Thyroid gland (tissue), 4 donors: ENCODE measurements at regions not wholly inside any gene's neighbourhood (a gene's known extent, or its start where the extent isn't known, plus 50 kb on each side); places are given as distances from the start of the nearest gene placed in this dataset.

Experiments used
- POLR2A ChIP-seq, 2 donors: fragments of 450-650 bp; IDR thresholded peaks; one replicate each; pipeline ENCODE4 v1.6.1; 2017; ENCODE audit warnings: antibody characterized with exemption in 2 of 2, mild to moderate bottlenecking in 2 of 2, moderate library complexity in 1 of 2
- TF ChIP-seq, protein P1 (sequence below), 6 experiments: fragments of 200-600 bp in 3 of 6; fragments of 450-650 bp in 3 of 6; sonication (generic) in 3 of 6; IDR thresholded peaks; one replicate each; pipeline ENCODE4 v1.5.1; 2016 to 2019; ENCODE audit warnings: antibody characterized with exemption in 6 of 6, mild to moderate bottlenecking in 2 of 6, inconsistent platforms in 1 of 6, moderate library complexity in 1 of 6

DNA sequence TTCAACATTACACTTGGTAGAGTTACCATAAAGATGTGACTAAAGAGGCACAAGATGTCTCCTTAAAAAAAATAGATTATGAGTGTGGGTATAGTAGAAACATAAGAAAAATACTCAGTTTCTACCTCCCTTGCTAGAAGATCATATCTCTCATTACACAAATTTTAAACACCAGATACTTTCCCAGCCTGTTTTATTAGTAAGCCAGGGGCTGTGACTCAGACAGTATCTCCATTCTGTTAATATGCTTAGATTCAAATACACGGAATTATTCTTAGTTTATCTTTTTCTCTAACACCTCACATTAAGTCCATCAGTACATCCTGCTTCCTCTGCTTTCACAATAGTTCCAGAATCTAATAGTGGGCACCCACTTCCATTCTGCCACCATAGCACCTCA lies 561.8 kb upstream of the ADAMTS5 start:
- TF ChIP-seq POLR2A (IDR thresholded peaks at IDR 0.05), result no peak
- TF ChIP-seq, protein P1, sequence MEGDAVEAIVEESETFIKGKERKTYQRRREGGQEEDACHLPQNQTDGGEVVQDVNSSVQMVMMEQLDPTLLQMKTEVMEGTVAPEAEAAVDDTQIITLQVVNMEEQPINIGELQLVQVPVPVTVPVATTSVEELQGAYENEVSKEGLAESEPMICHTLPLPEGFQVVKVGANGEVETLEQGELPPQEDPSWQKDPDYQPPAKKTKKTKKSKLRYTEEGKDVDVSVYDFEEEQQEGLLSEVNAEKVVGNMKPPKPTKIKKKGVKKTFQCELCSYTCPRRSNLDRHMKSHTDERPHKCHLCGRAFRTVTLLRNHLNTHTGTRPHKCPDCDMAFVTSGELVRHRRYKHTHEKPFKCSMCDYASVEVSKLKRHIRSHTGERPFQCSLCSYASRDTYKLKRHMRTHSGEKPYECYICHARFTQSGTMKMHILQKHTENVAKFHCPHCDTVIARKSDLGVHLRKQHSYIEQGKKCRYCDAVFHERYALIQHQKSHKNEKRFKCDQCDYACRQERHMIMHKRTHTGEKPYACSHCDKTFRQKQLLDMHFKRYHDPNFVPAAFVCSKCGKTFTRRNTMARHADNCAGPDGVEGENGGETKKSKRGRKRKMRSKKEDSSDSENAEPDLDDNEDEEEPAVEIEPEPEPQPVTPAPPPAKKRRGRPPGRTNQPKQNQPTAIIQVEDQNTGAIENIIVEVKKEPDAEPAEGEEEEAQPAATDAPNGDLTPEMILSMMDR (IDR thresholded peaks at IDR 0.05), result no peak
